A549 (cell line): ENCODE measurements at regions not wholly inside any gene's neighbourhood (a gene's known extent, or its start where the extent isn't known, plus 50 kb on each side); places are given as distances from the start of the nearest gene placed in this dataset.

ENCODE experiments used
- ATAC-seq, 2 experiments: fragments of 200-7000 bp in 1 of 2; fragments of >200 bp in 1 of 2; cut with Nextera tagmentation in 1 of 2; cut with Tn5 transposase in 1 of 2; 3 replicates each; pipeline versions ENCODE4 v1.8.0 to v1.9.1; 2018 to 2020; ENCODE audit warnings: mild to moderate bottlenecking in 1 of 2, moderate library complexity in 1 of 2
- CTCF ChIA-PET: fragments of 300-600 bp; sonication (Branson Sonifier 250); formaldehyde crosslinking; extraction: SDS; loops from one replicate; lab custom pipeline; 2021; ENCODE audit warnings: antibody characterized with exemption, inconsistent platforms; lab: Yijun Ruan, JAX
- POLR2A ChIA-PET: fragments of 350-600 bp; formaldehyde crosslinking; extraction: SDS; loops from one replicate; lab custom pipeline; 2021; ENCODE audit warnings: antibody characterized with exemption, inconsistent platforms; lab: Yijun Ruan, JAX
- DNase-seq, 2 experiments: peaks; one replicate each; pipeline versions ENCODE4 v3.0.0 to v3.0.0-alpha.2; 2011 to 2016; ENCODE audit warnings: low read depth in 1 of 2, low spot score in 1 of 2
- FAIRE-seq: peaks from 2 replicates; lab custom pipeline; 2011; peaks lifted over from hg19 to GRCh38; lab: Jason Lieb, UNC
- H3K27ac ChIP-seq, 2 experiments: fragments of >200 bp; sonication (Bioruptor Twin); formaldehyde crosslinking; 3 replicates each; pipeline ENCODE4 v1.5.1; 2016 to 2017
- H3K4me1 ChIP-seq: fragments of >200 bp; sonication (Bioruptor Twin); formaldehyde crosslinking; 3 replicates; pipeline ENCODE4 v1.6.1; 2016
- H3K4me2 ChIP-seq: fragments of >200 bp; sonication (Bioruptor Twin); formaldehyde crosslinking; 3 replicates; pipeline ENCODE4 v1.6.1; 2016
- H3K4me3 ChIP-seq: fragments of >200 bp; sonication (Bioruptor Twin); formaldehyde crosslinking; 3 replicates; pipeline ENCODE4 v1.5.1; 2016
- H3K9me3 ChIP-seq: fragments of >200 bp; sonication (Bioruptor Twin); formaldehyde crosslinking; 3 replicates; pipeline ENCODE4 v1.6.1; 2016
- CBX2 ChIP-seq: fragments of 200-600 bp; sonication (generic); IDR thresholded peaks from 2 replicates; pipeline ENCODE4 v1.6.1; 2016; ENCODE audit warnings: low read depth, mild to moderate bottlenecking, borderline replicate concordance
- CBX8 ChIP-seq: fragments of 200-600 bp; sonication (generic); IDR thresholded peaks from 2 replicates; pipeline ENCODE4 v1.6.1; 2016
- EHF ChIP-seq: fragments of 250-450 bp; sonication (Bioruptor Pico); IDR thresholded peaks from 2 replicates; pipeline ENCODE4 v1.5.0; 2020; ENCODE audit warnings: mild to moderate bottlenecking
- HES2 ChIP-seq: fragments of >200 bp; sonication (Bioruptor Twin); formaldehyde crosslinking; IDR thresholded peaks from 2 replicates; pipeline ENCODE4 v1.6.1; 2016
- HEYL ChIP-seq: fragments of 250-450 bp; sonication (Bioruptor Pico); IDR thresholded peaks from 2 replicates; pipeline ENCODE4 v1.8.0; 2021; ENCODE audit warnings: mild to moderate bottlenecking, moderate library complexity
- HOXB13 ChIP-seq: fragments of 250-450 bp; sonication (Bioruptor Pico); IDR thresholded peaks from 2 replicates; pipeline ENCODE4 v1.5.0; 2020; ENCODE audit warnings: low read depth, mild to moderate bottlenecking, moderate library complexity
- JUN ChIP-seq, 2 experiments: fragments of >200 bp; sonication (Bioruptor Twin); formaldehyde crosslinking; IDR thresholded peaks; 2 replicates in 1 of 2; 3 replicates in 1 of 2; pipeline ENCODE4 v1.6.1; 2016 to 2017
- JUNB ChIP-seq: fragments of >200 bp; sonication (Bioruptor Twin); formaldehyde crosslinking; IDR thresholded peaks from 2 replicates; pipeline ENCODE4 v1.6.1; 2016
- KDM1A ChIP-seq: fragments of 200-600 bp; sonication (generic); IDR thresholded peaks from 2 replicates; pipeline ENCODE4 v1.6.1; 2016; ENCODE audit warnings: low read depth, mild to moderate bottlenecking
- KDM5A ChIP-seq: fragments of 200-600 bp; sonication (generic); IDR thresholded peaks from 2 replicates; pipeline ENCODE4 v1.6.1; 2016; ENCODE audit warnings: antibody characterized with exemption, mild to moderate bottlenecking
- MYC ChIP-seq: IDR thresholded peaks from 2 replicates; pipeline ENCODE4 v1.6.1; 2012; ENCODE audit warnings: mild to moderate bottlenecking, inconsistent platforms, low read length, improper control_type of control experiment, borderline replicate concordance
- NPAS2 ChIP-seq: fragments of 250-450 bp; sonication (Bioruptor Pico); IDR thresholded peaks from 2 replicates; pipeline ENCODE4 v1.8.0; 2022; ENCODE audit warnings: mild to moderate bottlenecking, moderate library complexity, borderline replicate concordance
- POLR2A ChIP-seq: IDR thresholded peaks from 2 replicates; pipeline ENCODE4 v1.6.1; 2012; ENCODE audit warnings: mild to moderate bottlenecking, low read length
- RCOR1 ChIP-seq: fragments of 150-350 bp; IDR thresholded peaks from 2 replicates; pipeline ENCODE4 v1.6.1; 2014; ENCODE audit warnings: antibody characterized with exemption, low read length, low read depth
- REST ChIP-seq: fragments of 200-600 bp; sonication (generic); IDR thresholded peaks from 2 replicates; pipeline ENCODE4 v1.6.1; 2016; ENCODE audit warnings: antibody characterized with exemption, mild to moderate bottlenecking, moderate library complexity
- SMC3 ChIP-seq: fragments of >200 bp; sonication (Bioruptor Twin); formaldehyde crosslinking; IDR thresholded peaks from 3 replicates; pipeline ENCODE4 v1.6.1; 2018; ENCODE audit warnings: inconsistent platforms
- ZC3H11A ChIP-seq: fragments of 450-650 bp; IDR thresholded peaks from 2 replicates; pipeline ENCODE4 v1.6.1; 2014; ENCODE audit warnings: antibody characterized with exemption, mild to moderate bottlenecking
- WGBS: methylation state at CpG from one replicate; pipeline ENCODE4 v1.1.6; 2017; ENCODE audit errors: missing lambda C conversion rate; 5-methylcytosine and 5-hydroxymethylcytosine counted together
- TF ChIP-seq, protein P1 (sequence below): fragments of >200 bp; sonication (Bioruptor Twin); formaldehyde crosslinking; IDR thresholded peaks from 3 replicates; pipeline ENCODE4 v1.5.1; 2016
- TF ChIP-seq, protein P2 (sequence below): IDR thresholded peaks from 2 replicates; pipeline ENCODE4 v1.6.1; 2012

- ChIA-PET CTCF (interaction anchor here (1.3 kb wide), 1 partner anchor 10 kb away, joined by 3 read pairs; no protein-coding TSS in a partner anchor), POLR2A (no interaction called here)
- ATAC-seq (no peak), FAIRE-seq (no peak), DNase-seq (no peak)
- Histone ChIP-seq H3K4me3 (no peak overlapping the region), H3K4me1 (no peaks in the 10 kb centered on the region), H3K9me3 (no peaks in the 10 kb centered on the region), H3K27ac (no peak overlapping the region), H3K4me2 (no peak overlapping the region)
- TF ChIP-seq MYC: no peak
- no peak for TF ChIP-seq REST
- no peak for TF ChIP-seq SMC3
- TF ChIP-seq HOXB13 (CRISPR knock-in tag): no peak
- TF ChIP-seq CBX2: no peak
- no peak for TF ChIP-seq POLR2A
- 3% methylated on average over 7 of the region's 7 CpGs for WGBS
Measured at GRCh38 chr11:134607963-134608750, 196.1 kb upstream of the B3GAT1 start.

GRCh38 chr11:134606251-134606650 is 194.2 kb upstream of the B3GAT1 start:
- H3K4me3 ChIP-seq: no peak overlapping the region
- H3K4me1 ChIP-seq: no peaks in the 10 kb centered on the region
- H3K9me3 ChIP-seq: no peaks in the 10 kb centered on the region
- ChIA-PET CTCF (no interaction called here), POLR2A (no interaction called here)
- H3K27ac ChIP-seq: no peak overlapping the region
- FAIRE-seq (no peak), ATAC-seq (no peak), DNase-seq (no peak)
- TF ChIP-seq CBX8: no peak
- no peak for TF ChIP-seq HEYL (CRISPR knock-in tag)
- no peak for TF ChIP-seq HES2
- no peak for TF ChIP-seq ZC3H11A
- TF ChIP-seq EHF (CRISPR knock-in tag): no peak
- TF ChIP-seq JUNB: no peak
- no peak overlapping the region for H3K4me2 ChIP-seq
- WGBS: 28% methylated on average over 6 of the region's 6 CpGs

DNA sequence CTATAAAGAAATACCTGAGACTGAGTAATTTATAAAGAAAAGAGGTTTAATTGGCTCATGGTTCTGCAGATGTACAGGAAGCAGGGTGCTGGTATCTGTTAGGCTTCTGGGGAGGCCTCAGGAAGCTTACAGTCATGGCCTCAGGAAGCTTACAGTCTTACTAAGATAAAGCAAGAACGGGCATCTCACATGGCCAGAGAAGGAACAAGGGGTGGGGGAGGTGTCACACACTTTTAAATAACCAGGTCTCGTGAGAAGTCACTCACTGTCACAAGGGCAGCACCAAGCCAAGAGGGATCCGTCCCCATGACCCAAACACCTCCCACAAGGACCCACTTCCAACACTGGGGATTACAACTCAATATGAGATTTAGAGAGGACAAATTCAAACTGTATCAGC is 192.8 kb upstream of the B3GAT1 start:
- DNase-seq: no peak
- H3K4me1 ChIP-seq: no peaks in the 10 kb centered on the region
- ChIA-PET CTCF (interaction anchor here (0.7 kb wide), 1 partner anchor 276 kb away, joined by 3 read pairs; no protein-coding TSS in a partner anchor), POLR2A (no interaction called here)
- no peaks in the 10 kb centered on the region for H3K9me3 ChIP-seq
- no peak for FAIRE-seq
- no peak overlapping the region for H3K4me3 ChIP-seq
- TF ChIP-seq RCOR1: no peak
- TF ChIP-seq, protein P1, sequence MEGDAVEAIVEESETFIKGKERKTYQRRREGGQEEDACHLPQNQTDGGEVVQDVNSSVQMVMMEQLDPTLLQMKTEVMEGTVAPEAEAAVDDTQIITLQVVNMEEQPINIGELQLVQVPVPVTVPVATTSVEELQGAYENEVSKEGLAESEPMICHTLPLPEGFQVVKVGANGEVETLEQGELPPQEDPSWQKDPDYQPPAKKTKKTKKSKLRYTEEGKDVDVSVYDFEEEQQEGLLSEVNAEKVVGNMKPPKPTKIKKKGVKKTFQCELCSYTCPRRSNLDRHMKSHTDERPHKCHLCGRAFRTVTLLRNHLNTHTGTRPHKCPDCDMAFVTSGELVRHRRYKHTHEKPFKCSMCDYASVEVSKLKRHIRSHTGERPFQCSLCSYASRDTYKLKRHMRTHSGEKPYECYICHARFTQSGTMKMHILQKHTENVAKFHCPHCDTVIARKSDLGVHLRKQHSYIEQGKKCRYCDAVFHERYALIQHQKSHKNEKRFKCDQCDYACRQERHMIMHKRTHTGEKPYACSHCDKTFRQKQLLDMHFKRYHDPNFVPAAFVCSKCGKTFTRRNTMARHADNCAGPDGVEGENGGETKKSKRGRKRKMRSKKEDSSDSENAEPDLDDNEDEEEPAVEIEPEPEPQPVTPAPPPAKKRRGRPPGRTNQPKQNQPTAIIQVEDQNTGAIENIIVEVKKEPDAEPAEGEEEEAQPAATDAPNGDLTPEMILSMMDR: no peak
- TF ChIP-seq KDM5A: no peak
- no peak for TF ChIP-seq NPAS2 (CRISPR knock-in tag)
- TF ChIP-seq, protein P2, sequence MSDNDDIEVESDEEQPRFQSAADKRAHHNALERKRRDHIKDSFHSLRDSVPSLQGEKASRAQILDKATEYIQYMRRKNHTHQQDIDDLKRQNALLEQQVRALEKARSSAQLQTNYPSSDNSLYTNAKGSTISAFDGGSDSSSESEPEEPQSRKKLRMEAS: no peak
- no peak for TF ChIP-seq JUN (IDR thresholded peaks at IDR 0.05)
- TF ChIP-seq KDM1A: no peak
- 7% methylated on average over 3 of the region's 3 CpGs for WGBS
- no peak overlapping the region for H3K4me2 ChIP-seq
- H3K27ac ChIP-seq: no peak overlapping the region
- ATAC-seq: no peak
